Iris pigment epithelial cell (primary cell): ENCODE measurements at regions not wholly inside any gene's neighbourhood (a gene's known extent, or its start where the extent isn't known, plus 50 kb on each side); places are given as distances from the start of the nearest gene placed in this dataset.
"Not testable (repeated sequence)": the region's sequence is repeated elsewhere in the genome, so short reads cannot be mapped to it uniquely, and the experiment has no call there.

Experiments
- DNase-seq: peaks from one replicate; pipeline ENCODE4 v3.0.0-alpha.2; 2011; ENCODE audit warnings: low read depth

GRCh38 chr5:35561396-35561795, 56.3 kb upstream of the SPEF2 start:
- DNase-seq, result no peak

GRCh38 chr5:35557748-35558147, 59.9 kb upstream of the SPEF2 start:
- DNase-seq, result no peak

- DNase-seq, result no peak
These were observed 60.5 kb upstream of the SPEF2 start for GRCh38 chr5:35557199-35557598.

GRCh38 chr5:35554016-35554415, 63.6 kb upstream of the SPEF2 start:
- DNase-seq, result no peak

GRCh38 chr5:35545190-35545589, 72.5 kb upstream of the SPEF2 start:
- no peak for DNase-seq

- DNase-seq, result no peak
These were observed 74.3 kb upstream of the SPEF2 start for GRCh38 chr5:35543408-35543807.

GRCh38 chr5:35540002-35540401, 77.7 kb upstream of the SPEF2 start:
- DNase-seq, result no peak

- DNase-seq, result no peak
These were observed 79.3 kb upstream of the SPEF2 start for GRCh38 chr5:35538198-35538931.

GRCh38 chr5:35533156-35533555, 84.5 kb upstream of the SPEF2 start:
- DNase-seq, result no peak

- DNase-seq, result not testable (repeated sequence)
These were observed 86.1 kb upstream of the SPEF2 start for GRCh38 chr5:35531553-35531952.

- no peak for DNase-seq
These were observed 99.6 kb upstream of the SPEF2 start for GRCh38 chr5:35518104-35518503.

- DNase-seq, result no peak
These were observed 101.4 kb upstream of the SPEF2 start for GRCh38 chr5:35516271-35516670.

- DNase-seq, result no peak
These were observed 104.1 kb upstream of the SPEF2 start for GRCh38 chr5:35513612-35514011.

- DNase-seq, result no peak
These were observed 115.5 kb upstream of the SPEF2 start for GRCh38 chr5:35502206-35502605.

GRCh38 chr5:35488791-35489190, 128.9 kb upstream of the SPEF2 start:
- no peak for DNase-seq

GRCh38 chr5:35488055-35488454, 129.6 kb upstream of the SPEF2 start:
- no peak for DNase-seq

GRCh38 chr5:35487233-35488025, 130.2 kb upstream of the SPEF2 start:
- peak; percentile 20 for DNase-seq

- DNase-seq, result no peak
These were observed 132.2 kb upstream of the SPEF2 start for GRCh38 chr5:35485487-35485886.

- no peak for DNase-seq
These were observed 133.4 kb upstream of the SPEF2 start for GRCh38 chr5:35484241-35484640.

- no peak for DNase-seq
These were observed 133.9 kb upstream of the SPEF2 start for GRCh38 chr5:35483780-35484179.

- no peak for DNase-seq
These were observed 134.5 kb upstream of the SPEF2 start for GRCh38 chr5:35483191-35483590.

GRCh38 chr5:35482167-35482755, 135.4 kb upstream of the SPEF2 start:
- DNase-seq, result no peak
